22Rv1 (cell line): ENCODE measurements at regions not wholly inside any gene's neighbourhood (a gene's known extent, or its start where the extent isn't known, plus 50 kb on each side); places are given as distances from the start of the nearest gene placed in this dataset.

ENCODE experiments used
- ZFX ChIP-seq: fragments of 450-650 bp; IDR thresholded peaks from 2 replicates; pipeline ENCODE4 v1.6.1; 2017; ENCODE audit warnings: antibody characterized with exemption, borderline replicate concordance
- TF ChIP-seq, protein P1 (sequence below): fragments of 450-650 bp; IDR thresholded peaks from 2 replicates; pipeline ENCODE4 v1.5.1; 2017; ENCODE audit warnings: mild to moderate bottlenecking

DNA sequence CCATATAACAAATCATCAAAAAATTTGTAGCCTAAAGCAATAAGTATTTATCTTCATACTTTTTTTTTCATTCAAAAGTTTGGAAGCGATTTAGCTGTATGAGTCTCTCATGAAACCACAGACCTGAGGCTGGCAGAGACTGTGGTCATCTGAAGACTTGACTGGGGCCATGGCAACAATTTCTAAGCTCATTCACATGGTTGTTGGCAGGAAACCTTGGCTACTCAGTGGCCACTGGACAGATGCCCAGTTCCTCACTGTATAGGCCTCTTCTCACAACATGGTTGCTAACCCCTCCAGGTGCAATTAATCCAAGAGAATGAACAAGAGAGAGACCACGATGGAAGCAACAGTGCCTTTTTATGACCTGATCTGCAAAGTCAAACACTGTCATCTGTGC is 235.9 kb downstream of the BTBD3 start:
- TF ChIP-seq, protein P1, sequence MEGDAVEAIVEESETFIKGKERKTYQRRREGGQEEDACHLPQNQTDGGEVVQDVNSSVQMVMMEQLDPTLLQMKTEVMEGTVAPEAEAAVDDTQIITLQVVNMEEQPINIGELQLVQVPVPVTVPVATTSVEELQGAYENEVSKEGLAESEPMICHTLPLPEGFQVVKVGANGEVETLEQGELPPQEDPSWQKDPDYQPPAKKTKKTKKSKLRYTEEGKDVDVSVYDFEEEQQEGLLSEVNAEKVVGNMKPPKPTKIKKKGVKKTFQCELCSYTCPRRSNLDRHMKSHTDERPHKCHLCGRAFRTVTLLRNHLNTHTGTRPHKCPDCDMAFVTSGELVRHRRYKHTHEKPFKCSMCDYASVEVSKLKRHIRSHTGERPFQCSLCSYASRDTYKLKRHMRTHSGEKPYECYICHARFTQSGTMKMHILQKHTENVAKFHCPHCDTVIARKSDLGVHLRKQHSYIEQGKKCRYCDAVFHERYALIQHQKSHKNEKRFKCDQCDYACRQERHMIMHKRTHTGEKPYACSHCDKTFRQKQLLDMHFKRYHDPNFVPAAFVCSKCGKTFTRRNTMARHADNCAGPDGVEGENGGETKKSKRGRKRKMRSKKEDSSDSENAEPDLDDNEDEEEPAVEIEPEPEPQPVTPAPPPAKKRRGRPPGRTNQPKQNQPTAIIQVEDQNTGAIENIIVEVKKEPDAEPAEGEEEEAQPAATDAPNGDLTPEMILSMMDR, result no peak
- TF ChIP-seq ZFX, result no peak
